Smooth muscle cell (in vitro differentiated cells): ENCODE measurements at regions not wholly inside any gene's neighbourhood (a gene's known extent, or its start where the extent isn't known, plus 50 kb on each side); places are given as distances from the start of the nearest gene placed in this dataset.

ENCODE experiments used
- DNase-seq: peaks from one replicate; lab custom pipeline; 2025; ENCODE audit not compliant: unreplicated experiment; lab: John Stamatoyannopoulos, UW
- H2AFZ ChIP-seq: fragments of 200-600 bp; sonication (generic); 2 replicates; pipeline ENCODE4 v1.6.0; 2016; ENCODE audit warnings: antibody characterized with exemption, low read depth, mild to moderate bottlenecking
- H3F3A ChIP-seq: fragments of 200-600 bp; sonication (generic); 2 replicates; pipeline ENCODE4 v1.6.0; 2017; ENCODE audit warnings: antibody characterized with exemption, low read depth
- H3K27ac ChIP-seq: fragments of 200-600 bp; sonication (generic); 2 replicates; pipeline ENCODE4 v1.5.1; 2016; ENCODE audit warnings: low read depth, mild to moderate bottlenecking
- H3K27me3 ChIP-seq: fragments of 200-600 bp; sonication (generic); 2 replicates; pipeline ENCODE4 v1.6.1; 2016; ENCODE audit warnings: low read depth, mild to moderate bottlenecking
- H3K36me3 ChIP-seq: fragments of 200-600 bp; sonication (generic); 2 replicates; pipeline ENCODE4 v1.5.1; 2016; ENCODE audit warnings: low read depth
- H3K4me1 ChIP-seq: fragments of 200-600 bp; sonication (generic); 2 replicates; pipeline ENCODE4 v1.5.1; 2016; ENCODE audit warnings: low read depth
- H3K4me2 ChIP-seq: fragments of 200-600 bp; sonication (generic); 2 replicates; pipeline ENCODE4 v1.6.0; 2016; ENCODE audit warnings: mild to moderate bottlenecking
- H3K4me3 ChIP-seq: fragments of 200-600 bp; sonication (generic); 2 replicates; pipeline ENCODE4 v1.5.1; 2016; ENCODE audit warnings: mild to moderate bottlenecking
- H3K79me2 ChIP-seq: fragments of 200-600 bp; sonication (generic); 2 replicates; pipeline ENCODE4 v1.6.0; 2016; ENCODE audit warnings: low read depth, mild to moderate bottlenecking
- H3K9ac ChIP-seq: fragments of 200-600 bp; sonication (generic); 2 replicates; pipeline ENCODE4 v1.6.0; 2016; ENCODE audit warnings: low read depth
- H3K9me3 ChIP-seq: fragments of 200-600 bp; sonication (generic); replicated peaks from 2 replicates; pipeline ENCODE4 v1.5.1; 2016; ENCODE audit warnings: low read depth
- H4K20me1 ChIP-seq: fragments of 200-600 bp; sonication (generic); 2 replicates; pipeline ENCODE4 v1.6.0; 2016; ENCODE audit warnings: low read depth
- WGBS: methylation state at CpG from one replicate; pipeline ENCODE4 v1.1.7; 2016; ENCODE audit warnings: low lambda C conversion rate; 5-methylcytosine and 5-hydroxymethylcytosine counted together
- TF ChIP-seq, protein P1 (sequence below): fragments of 200-600 bp; sonication (generic); IDR thresholded peaks from 2 replicates; pipeline ENCODE4 v1.5.1; 2017; ENCODE audit warnings: borderline replicate concordance, mild to moderate bottlenecking, antibody characterized with exemption; ENCODE audit not compliant: insufficient read depth, poor library complexity, severe bottlenecking

GRCh38 chr2:193562031-193562430, 1367.3 kb upstream of the TMEFF2 start:
- DNase-seq = no peak
- no peak overlapping the region for H3K9ac ChIP-seq
- H2AFZ ChIP-seq = no peak overlapping the region
- no peak overlapping the region for H3K4me3 ChIP-seq
- no peaks in the 10 kb centered on the region for H4K20me1 ChIP-seq
- H3K4me2 ChIP-seq = no peak overlapping the region
- no peaks in the 10 kb centered on the region for H3K27me3 ChIP-seq
- H3K4me1 ChIP-seq = no peaks in the 10 kb centered on the region
- no peaks in the 10 kb centered on the region for H3K9me3 ChIP-seq
- no peaks in the 10 kb centered on the region for H3F3A ChIP-seq
- H3K27ac ChIP-seq = no peak overlapping the region
- peaks cover 3% of the 10 kb centered on the region for H3K79me2 ChIP-seq
- H3K36me3 ChIP-seq = no peaks in the 10 kb centered on the region
- TF ChIP-seq, protein P1, sequence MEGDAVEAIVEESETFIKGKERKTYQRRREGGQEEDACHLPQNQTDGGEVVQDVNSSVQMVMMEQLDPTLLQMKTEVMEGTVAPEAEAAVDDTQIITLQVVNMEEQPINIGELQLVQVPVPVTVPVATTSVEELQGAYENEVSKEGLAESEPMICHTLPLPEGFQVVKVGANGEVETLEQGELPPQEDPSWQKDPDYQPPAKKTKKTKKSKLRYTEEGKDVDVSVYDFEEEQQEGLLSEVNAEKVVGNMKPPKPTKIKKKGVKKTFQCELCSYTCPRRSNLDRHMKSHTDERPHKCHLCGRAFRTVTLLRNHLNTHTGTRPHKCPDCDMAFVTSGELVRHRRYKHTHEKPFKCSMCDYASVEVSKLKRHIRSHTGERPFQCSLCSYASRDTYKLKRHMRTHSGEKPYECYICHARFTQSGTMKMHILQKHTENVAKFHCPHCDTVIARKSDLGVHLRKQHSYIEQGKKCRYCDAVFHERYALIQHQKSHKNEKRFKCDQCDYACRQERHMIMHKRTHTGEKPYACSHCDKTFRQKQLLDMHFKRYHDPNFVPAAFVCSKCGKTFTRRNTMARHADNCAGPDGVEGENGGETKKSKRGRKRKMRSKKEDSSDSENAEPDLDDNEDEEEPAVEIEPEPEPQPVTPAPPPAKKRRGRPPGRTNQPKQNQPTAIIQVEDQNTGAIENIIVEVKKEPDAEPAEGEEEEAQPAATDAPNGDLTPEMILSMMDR = no peak

DNA sequence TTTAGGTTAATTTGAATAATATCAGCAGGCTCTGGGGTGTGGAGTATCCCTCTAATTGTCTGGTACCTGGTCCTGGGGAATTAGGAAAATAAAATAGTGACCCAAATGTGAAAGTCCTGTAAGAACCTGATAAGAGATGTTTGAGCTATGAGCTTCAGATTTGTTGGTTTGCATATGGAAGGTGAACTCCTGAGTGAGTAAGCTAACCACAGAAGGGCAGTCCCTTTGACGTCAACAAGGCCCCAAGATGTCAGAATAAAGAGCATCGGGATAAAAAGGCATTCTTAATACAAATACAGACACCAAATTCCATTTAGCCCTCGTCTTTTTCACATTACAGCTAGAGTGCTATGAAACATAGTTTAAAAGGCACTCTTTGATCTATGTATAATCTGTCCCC, 1366.3 kb upstream of the TMEFF2 start:
- no peaks in the 10 kb centered on the region for H4K20me1 ChIP-seq
- H3K27ac ChIP-seq = no peak overlapping the region
- WGBS = 81% methylated on average over 3 of the region's 3 CpGs
- H3K27me3 ChIP-seq = no peaks in the 10 kb centered on the region
- no peak overlapping the region for H3K9ac ChIP-seq
- H3K4me1 ChIP-seq = no peaks in the 10 kb centered on the region
- no peaks in the 10 kb centered on the region for H3F3A ChIP-seq
- H2AFZ ChIP-seq = no peak overlapping the region
- no peaks in the 10 kb centered on the region for H3K36me3 ChIP-seq
- H3K79me2 ChIP-seq = peaks cover 3% of the 10 kb centered on the region
- DNase-seq = no peak
- H3K4me2 ChIP-seq = no peak overlapping the region
- H3K9me3 ChIP-seq = no peaks in the 10 kb centered on the region
- TF ChIP-seq, protein P1 = no peak
- no peak overlapping the region for H3K4me3 ChIP-seq

DNA sequence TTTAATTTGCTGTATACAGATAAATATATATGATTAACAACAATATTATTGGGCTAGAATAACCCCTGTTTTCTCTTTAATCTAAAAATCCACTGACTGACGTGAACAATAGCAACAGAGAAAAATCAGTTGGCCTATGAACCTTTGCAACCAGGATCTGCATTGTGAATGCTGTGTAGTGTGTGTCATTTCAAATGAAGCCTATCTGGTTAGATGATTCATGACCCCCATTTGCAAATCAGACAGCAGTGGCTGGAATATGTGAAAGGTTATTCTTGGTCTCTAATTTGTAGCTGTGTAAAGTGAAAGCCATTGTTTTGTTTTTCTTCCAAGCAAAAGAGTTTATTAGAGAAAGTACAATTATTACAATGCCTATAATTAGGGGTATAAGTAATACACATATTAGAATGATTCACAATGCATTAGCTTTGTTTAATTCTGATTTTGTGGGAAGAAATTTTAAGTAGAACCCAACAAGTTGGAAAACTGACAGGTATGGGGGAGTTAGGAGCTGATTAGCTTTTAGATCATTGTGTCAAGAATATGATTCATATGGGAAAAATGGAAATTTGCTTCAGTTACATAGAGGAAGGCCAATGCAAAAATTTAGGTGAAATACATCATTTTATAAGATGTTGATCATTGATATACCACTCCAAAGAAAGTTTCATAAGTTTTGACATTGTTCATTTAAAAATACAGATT, 1362.2 kb upstream of the TMEFF2 start:
- no peaks in the 10 kb centered on the region for H4K20me1 ChIP-seq
- no peak overlapping the region for H3K4me2 ChIP-seq
- no peaks in the 10 kb centered on the region for H3K9me3 ChIP-seq
- WGBS = 73% methylated on average over 1 of the region's 1 CpG
- no peak overlapping the region for H3K27ac ChIP-seq
- H3F3A ChIP-seq = no peaks in the 10 kb centered on the region
- H3K27me3 ChIP-seq = no peaks in the 10 kb centered on the region
- no peak for DNase-seq
- H3K9ac ChIP-seq = no peak overlapping the region
- TF ChIP-seq, protein P1 = no peak
- no peak overlapping the region for H3K4me3 ChIP-seq
- no peaks in the 10 kb centered on the region for H3K4me1 ChIP-seq
- no peak overlapping the region for H2AFZ ChIP-seq
- H3K36me3 ChIP-seq = no peaks in the 10 kb centered on the region
- peaks cover 3% of the 10 kb centered on the region for H3K79me2 ChIP-seq

- no peak for DNase-seq
- no peaks in the 10 kb centered on the region for H3K36me3 ChIP-seq
- H3K4me2 ChIP-seq = no peak overlapping the region
- H3F3A ChIP-seq = no peaks in the 10 kb centered on the region
- H3K79me2 ChIP-seq = no peaks in the 10 kb centered on the region
- H3K4me3 ChIP-seq = no peak overlapping the region
- no peaks in the 10 kb centered on the region for H4K20me1 ChIP-seq
- no peak overlapping the region for H2AFZ ChIP-seq
- TF ChIP-seq, protein P1 = no peak
- peaks cover 5% of the 10 kb centered on the region for H3K9me3 ChIP-seq
- H3K27me3 ChIP-seq = no peaks in the 10 kb centered on the region
- H3K27ac ChIP-seq = no peak overlapping the region
- no peak overlapping the region for H3K9ac ChIP-seq
- H3K4me1 ChIP-seq = no peaks in the 10 kb centered on the region
These were observed 1354.9 kb upstream of the TMEFF2 start for GRCh38 chr2:193549661-193550060.
